Lung (tissue), 11 donors: ENCODE measurements at regions not wholly inside any gene's neighbourhood (a gene's known extent, or its start where the extent isn't known, plus 50 kb on each side); places are given as distances from the start of the nearest gene placed in this dataset.

Source experiments
- ATAC-seq: fragments of 200-7000 bp; cut with Tn5 transposase; one replicate; pipeline ENCODE4 v1.9.1; 2020; ENCODE audit warnings: moderate number of reproducible peaks; ENCODE audit not compliant: insufficient read depth, low FRiP score
- DNase-seq, 3 donors: peaks; one replicate each; pipeline ENCODE4 v3.0.0-alpha.2; 2013 to 2017
- H3K27ac ChIP-seq, 2 donors: one replicate each; pipeline ENCODE4 v1.5.1; 2013; ENCODE audit warnings: mild to moderate bottlenecking in 2 of 2, moderate library complexity in 2 of 2, control low read depth in 1 of 2, inconsistent platforms in 1 of 2, low read depth in 1 of 2, low read length in 1 of 2
- H3K27me3 ChIP-seq, 3 donors: one replicate each; pipeline ENCODE4 v1.5.1; 2013; ENCODE audit warnings: low read length in 2 of 3; ENCODE audit not compliant: control insufficient read depth in 3 of 3, insufficient read depth in 3 of 3
- H3K36me3 ChIP-seq, 4 donors: one replicate each; pipeline ENCODE4 v1.5.1; 2013; ENCODE audit warnings: low read length in 4 of 4, mild to moderate bottlenecking in 1 of 4, moderate library complexity in 1 of 4; ENCODE audit not compliant: control insufficient read depth in 4 of 4, insufficient read depth in 4 of 4
- H3K4me1 ChIP-seq, 5 donors: one replicate each; pipeline ENCODE4 v1.5.1; 2013; ENCODE audit warnings: low read length in 5 of 5, mild to moderate bottlenecking in 2 of 5, moderate library complexity in 1 of 5; ENCODE audit not compliant: control insufficient read depth in 5 of 5, insufficient read depth in 5 of 5
- H3K4me3 ChIP-seq: one replicate; pipeline ENCODE4 v1.5.1; 2013; ENCODE audit warnings: mild to moderate bottlenecking, control low read depth, moderate library complexity
- H3K9ac ChIP-seq, 2 donors: one replicate each; pipeline ENCODE4 v1.5.1; 2013; ENCODE audit warnings: low read length in 2 of 2, control low read depth in 1 of 2; ENCODE audit not compliant: insufficient read depth in 1 of 2
- H3K9me3 ChIP-seq, 4 donors: one replicate each; pipeline ENCODE4 v1.5.1; 2013; ENCODE audit warnings: low read length in 3 of 4, mild to moderate bottlenecking in 1 of 4, moderate library complexity in 1 of 4; ENCODE audit not compliant: control insufficient read depth in 4 of 4, insufficient read depth in 3 of 4
- CTCF ChIP-seq: IDR thresholded peaks from 2 replicates; pipeline ENCODE4 v1.5.1; 2012; ENCODE audit warnings: mild to moderate bottlenecking; ENCODE audit errors: control extremely low read depth, extremely low read depth
- WGBS, 2 donors: extraction: QIAGEN DNeasy Blood & Tissue Kit; methylation state at CpG; one replicate each; pipeline ENCODE4 v1.1.7; 2013; 5-methylcytosine and 5-hydroxymethylcytosine counted together
- donor health status: control.
- donor health status: control.
- donor health status: Bipolar disorder and iron deficiency.
- donor health status: healthy.
- donor health status: DM: yes; HTN: yes; CAD: no.

- no peaks in the 10 kb centered on the region for H3K36me3 ChIP-seq
- H3K27me3 ChIP-seq: no peaks in the 10 kb centered on the region
- H3K27ac ChIP-seq: no peak overlapping the region
- no peak overlapping the region for H3K9ac ChIP-seq
- H3K9me3 ChIP-seq: peaks cover 0 to 1% (median 0%) of the 10 kb centered on the region in 4 donors
- DNase-seq (no peak), ATAC-seq (no peak)
- 62 to 63% methylated on average over 3 of the region's 3 CpGs for WGBS, 2 donors
- H3K4me1 ChIP-seq: no peaks in the 10 kb centered on the region
- H3K4me3 ChIP-seq: no peak overlapping the region
- no peak for TF ChIP-seq CTCF
Measured at GRCh38 chr6:106849120-106849519, 125.4 kb downstream of the CD24 start.

- WGBS, 2 donors: 69 to 71% methylated on average over 6 of the region's 6 CpGs
- H3K9ac ChIP-seq: no peak overlapping the region
- H3K27ac ChIP-seq: no peak overlapping the region
- H3K4me1 ChIP-seq: no peaks in the 10 kb centered on the region
- no peaks in the 10 kb centered on the region for H3K36me3 ChIP-seq
- ATAC-seq (no peak), DNase-seq (no peak)
- H3K27me3 ChIP-seq: no peaks in the 10 kb centered on the region
- peaks cover 0 to under 1% (median 0%) of the 10 kb centered on the region in 4 donors for H3K9me3 ChIP-seq
- no peak overlapping the region for H3K4me3 ChIP-seq
- no peak for TF ChIP-seq CTCF
Measured at GRCh38 chr6:106847116-106847515, 127.4 kb downstream of the CD24 start.

DNA sequence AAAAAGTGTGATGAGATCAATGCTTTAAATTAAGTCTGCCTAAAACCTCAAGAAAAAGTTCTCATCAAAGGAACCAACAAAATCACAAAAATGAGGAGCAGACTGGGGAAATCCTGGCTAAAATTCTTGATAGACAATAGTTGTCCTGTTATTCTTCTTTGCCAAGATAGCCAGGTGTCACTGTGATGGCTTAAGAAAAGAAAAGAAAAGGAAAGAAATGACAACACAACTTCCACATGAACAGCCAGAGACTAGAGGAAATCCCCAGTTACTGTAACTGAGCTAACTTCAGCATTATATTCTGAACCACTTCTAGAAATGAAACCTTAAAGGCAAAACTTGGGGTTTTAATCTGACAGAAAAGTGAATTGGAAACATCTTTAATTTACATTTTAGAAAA is 129.6 kb downstream of the CD24 start:
- no peaks in the 10 kb centered on the region for H3K36me3 ChIP-seq
- TF ChIP-seq CTCF: no peak
- ATAC-seq: no peak

DNA sequence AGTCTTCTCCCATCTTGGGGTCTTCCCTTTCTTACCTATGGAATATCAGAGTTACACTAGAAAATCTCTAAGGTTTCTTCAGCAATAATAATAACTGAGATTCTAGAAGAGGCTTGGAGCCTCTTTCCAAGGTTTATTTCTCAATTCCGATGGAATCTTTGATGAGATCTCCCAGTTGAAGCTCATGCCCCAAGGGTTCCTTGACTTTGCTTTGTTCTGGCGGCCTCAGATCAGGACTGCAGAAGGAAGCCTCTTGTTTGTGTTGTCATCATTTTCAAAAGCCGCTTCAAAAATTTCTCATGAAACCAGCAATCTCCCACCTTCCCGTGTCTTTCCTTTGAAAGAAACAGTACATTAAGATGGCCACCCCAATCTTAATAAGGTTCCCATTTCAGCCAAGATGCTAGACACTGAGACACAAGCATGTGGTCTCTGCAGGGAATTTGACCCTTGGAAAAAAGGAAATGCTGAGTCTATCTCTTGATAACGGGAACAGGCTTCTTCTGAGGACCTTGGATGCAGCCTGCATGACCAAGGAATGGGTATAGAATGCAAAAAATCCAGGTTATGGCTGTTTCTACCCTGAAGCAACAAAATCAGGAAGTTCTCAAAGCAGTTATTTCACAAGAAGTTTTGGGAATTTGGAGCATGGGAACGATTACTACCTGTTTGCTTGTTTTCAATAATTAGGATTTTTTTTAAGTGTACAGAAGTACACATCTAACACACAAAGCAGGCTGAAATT is 141.6 kb downstream of the CD24 start:
- no peaks in the 10 kb centered on the region for H3K4me1 ChIP-seq

More for the DNA sequence above, 129.6 kb downstream of the CD24 start:
- no peak for DNase-seq
- H3K4me3 ChIP-seq: no peak overlapping the region
- H3K9me3 ChIP-seq: peaks cover 0 to 3% (median 0%) of the 10 kb centered on the region in 4 donors
- H3K4me1 ChIP-seq: no peaks in the 10 kb centered on the region
- H3K9ac ChIP-seq: no peak overlapping the region
- H3K27me3 ChIP-seq: no peaks in the 10 kb centered on the region
- H3K27ac ChIP-seq: no peak overlapping the region

More for the DNA sequence above, 141.6 kb downstream of the CD24 start:
- WGBS, 2 donors: 81 to 82% methylated on average over 6 of the region's 6 CpGs
- Histone ChIP-seq H3K9ac (no peak overlapping the region), H3K9me3 (peaks cover 0 to 4% (median 0%) of the 10 kb centered on the region in 4 donors), H3K4me3 (no peak overlapping the region), H3K27ac (no peak overlapping the region), H3K36me3 (no peaks in the 10 kb centered on the region), H3K27me3 (no peaks in the 10 kb centered on the region)
- no peak for TF ChIP-seq CTCF
- DNase-seq (no peak), ATAC-seq (no peak)
